Fibroblast of villous mesenchyme (primary cell): ENCODE measurements at regions not wholly inside any gene's neighbourhood (a gene's known extent, or its start where the extent isn't known, plus 50 kb on each side); places are given as distances from the start of the nearest gene placed in this dataset.

Experiments used
- DNase-seq: peaks from one replicate; pipeline ENCODE4 v3.0.0-alpha.2; 2010; ENCODE audit warnings: low read depth
- H3K4me3 ChIP-seq: 2 replicates; pipeline ENCODE4 v1.5.1; 2011; ENCODE audit warnings: low read depth, mild to moderate bottlenecking, low read length
- CTCF ChIP-seq: IDR thresholded peaks from 2 replicates; pipeline ENCODE4 v1.5.1; 2012; ENCODE audit warnings: low read depth, mild to moderate bottlenecking, low read length; ENCODE audit not compliant: insufficient read depth

- no peak for DNase-seq
- no peak overlapping the region for H3K4me3 ChIP-seq
- no peak for TF ChIP-seq CTCF
Observed at GRCh38 chr11:38278457-38279141, 1680.6 kb upstream of the RAG2 start.

GRCh38 chr11:38274031-38274430, 1676.0 kb upstream of the RAG2 start:
- DNase-seq = no peak
- H3K4me3 ChIP-seq = no peak overlapping the region
- TF ChIP-seq CTCF = no peak

- DNase-seq = no peak
- no peak overlapping the region for H3K4me3 ChIP-seq
- TF ChIP-seq CTCF = no peak
Observed at GRCh38 chr11:38272376-38272775, 1674.3 kb upstream of the RAG2 start.

GRCh38 chr11:38266691-38267090, 1668.7 kb upstream of the RAG2 start:
- TF ChIP-seq CTCF = no peak
- H3K4me3 ChIP-seq = no peak overlapping the region
- DNase-seq = no peak

- DNase-seq = no peak
- TF ChIP-seq CTCF = no peak
- no peak overlapping the region for H3K4me3 ChIP-seq
Observed at GRCh38 chr11:38256436-38256835, 1658.4 kb upstream of the RAG2 start.

- no peak overlapping the region for H3K4me3 ChIP-seq
- DNase-seq = no peak
- TF ChIP-seq CTCF = no peak
Observed at GRCh38 chr11:38254913-38255312, 1656.9 kb upstream of the RAG2 start.

GRCh38 chr11:38252620-38253019, 1654.6 kb upstream of the RAG2 start:
- no peak for DNase-seq
- TF ChIP-seq CTCF = no peak
- no peak overlapping the region for H3K4me3 ChIP-seq
